Duodenal mucosa (tissue), 2 donors: ENCODE measurements at regions not wholly inside any gene's neighbourhood (a gene's known extent, or its start where the extent isn't known, plus 50 kb on each side); places are given as distances from the start of the nearest gene placed in this dataset.
"Not testable (repeated sequence)": the region's sequence is repeated elsewhere in the genome, so short reads cannot be mapped to it uniquely, and the experiment has no call there.

Experiments
- H3K27ac ChIP-seq: one replicate; pipeline ENCODE4 v1.7.0; 2013; ENCODE audit warnings: low read depth, low read length
- H3K27me3 ChIP-seq, 2 donors: one replicate each; pipeline ENCODE4 v1.7.0; 2013; ENCODE audit warnings: low read length in 2 of 2, control low read depth in 1 of 2; ENCODE audit not compliant: insufficient read depth in 2 of 2, control insufficient read depth in 1 of 2
- H3K36me3 ChIP-seq, 2 donors: one replicate each; pipeline ENCODE4 v1.7.0; 2013; ENCODE audit warnings: low read length in 2 of 2, control low read depth in 1 of 2; ENCODE audit not compliant: insufficient read depth in 2 of 2, control insufficient read depth in 1 of 2
- H3K4me1 ChIP-seq, 2 donors: one replicate each; pipeline ENCODE4 v1.7.0; 2013; ENCODE audit warnings: low read length in 2 of 2, control low read depth in 1 of 2; ENCODE audit not compliant: insufficient read depth in 2 of 2, control insufficient read depth in 1 of 2
- H3K4me3 ChIP-seq, 2 donors: one replicate each; pipeline ENCODE4 v1.7.0; 2013; ENCODE audit warnings: low read length in 2 of 2, low read depth in 1 of 2
- H3K9ac ChIP-seq, 2 donors: one replicate each; pipeline ENCODE4 v1.7.0; 2013; ENCODE audit warnings: low read length in 2 of 2, low read depth in 1 of 2
- H3K9me3 ChIP-seq, 2 donors: one replicate each; pipeline ENCODE4 v1.7.0; 2013; ENCODE audit warnings: low read length in 2 of 2, control low read depth in 1 of 2; ENCODE audit not compliant: control insufficient read depth in 1 of 2

GRCh38 chr10:18951072-18951823 lies 97.4 kb upstream of the MALRD1 start:
- H3K27ac ChIP-seq, H3K27me3 ChIP-seq, H3K36me3 ChIP-seq, H3K9ac ChIP-seq, H3K4me3 ChIP-seq, H3K4me1 ChIP-seq, H3K9me3 ChIP-seq: not testable (repeated sequence)

GRCh38 chr10:18955061-18955460 lies 93.5 kb upstream of the MALRD1 start:
- H3K36me3 ChIP-seq: no peaks in the 10 kb centered on the region
- H3K4me3 ChIP-seq: no peak overlapping the region
- no peaks in the 10 kb centered on the region for H3K9me3 ChIP-seq
- H3K9ac ChIP-seq: no peak overlapping the region
- no peak overlapping the region for H3K27ac ChIP-seq
- H3K27me3 ChIP-seq: no peaks in the 10 kb centered on the region
- no peaks in the 10 kb centered on the region for H3K4me1 ChIP-seq

DNA sequence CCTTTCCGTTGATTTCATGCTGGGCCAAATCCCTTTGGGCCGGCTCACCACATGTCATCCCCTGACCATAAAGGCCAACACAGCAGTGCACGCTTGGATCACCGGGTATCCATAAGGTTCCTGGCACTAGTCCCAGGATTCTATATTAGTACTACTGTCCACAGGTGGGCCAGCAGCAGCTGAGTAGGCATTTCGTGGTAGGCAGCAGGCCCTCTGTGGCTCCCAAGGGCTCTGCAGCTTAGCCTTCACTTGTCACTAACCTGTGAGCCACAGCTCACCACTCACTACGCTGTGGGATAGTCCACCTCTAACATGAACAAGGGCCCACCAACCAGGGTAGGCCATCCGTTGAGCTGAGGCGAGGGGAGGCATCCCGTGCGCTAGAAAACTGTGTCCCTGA lies 89.2 kb upstream of the MALRD1 start:
- H3K4me1 ChIP-seq: no peaks in the 10 kb centered on the region
- H3K27me3 ChIP-seq: no peaks in the 10 kb centered on the region
- no peak overlapping the region for H3K27ac ChIP-seq
- H3K36me3 ChIP-seq: no peaks in the 10 kb centered on the region
- no peak overlapping the region for H3K4me3 ChIP-seq
- peaks cover 0 to 4% of the 10 kb centered on the region in 2 donors for H3K9me3 ChIP-seq
- H3K9ac ChIP-seq: no peak overlapping the region

GRCh38 chr10:18960466-18961079 lies 88.0 kb upstream of the MALRD1 start:
- no peaks in the 10 kb centered on the region for H3K27me3 ChIP-seq
- no peak overlapping the region for H3K4me3 ChIP-seq
- H3K4me1 ChIP-seq: no peaks in the 10 kb centered on the region
- no peak overlapping the region for H3K9ac ChIP-seq
- H3K36me3 ChIP-seq: no peaks in the 10 kb centered on the region
- peaks cover 0 to 4% of the 10 kb centered on the region in 2 donors for H3K9me3 ChIP-seq
- no peak overlapping the region for H3K27ac ChIP-seq

DNA sequence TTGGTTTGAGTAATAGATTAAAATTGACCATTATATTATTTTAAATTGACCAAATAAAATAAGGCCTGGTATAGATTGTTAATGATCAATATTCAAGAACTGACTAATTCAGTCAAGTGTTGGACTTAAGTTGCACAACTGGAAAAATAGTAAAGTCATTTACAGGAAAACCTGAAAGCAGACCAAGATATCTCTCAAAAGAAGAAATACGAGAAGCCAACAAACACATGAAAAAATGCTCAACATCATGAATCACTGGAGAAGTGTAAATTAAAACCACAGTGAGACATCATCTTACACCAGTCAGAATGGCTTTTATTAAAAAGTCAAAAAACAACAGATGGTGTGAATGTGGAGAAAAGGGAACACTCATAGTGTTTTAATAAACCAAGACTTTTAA lies 80.4 kb upstream of the MALRD1 start:
- Histone ChIP-seq H3K27ac (no peak overlapping the region), H3K4me3 (no peak overlapping the region), H3K9me3 (peaks cover 0 to 3% of the 10 kb centered on the region in 2 donors), H3K27me3 (no peaks in the 10 kb centered on the region), H3K36me3 (no peaks in the 10 kb centered on the region), H3K9ac (no peak overlapping the region), H3K4me1 (peaks cover 0 to 12% of the 10 kb centered on the region in 2 donors)

GRCh38 chr10:18976696-18977251 lies 71.8 kb upstream of the MALRD1 start:
- Histone ChIP-seq H3K9ac (no peak overlapping the region), H3K27me3 (no peaks in the 10 kb centered on the region), H3K4me3 (peak overlapping the region in 1 of 2 donors; percentile 29), H3K27ac (no peak overlapping the region), H3K4me1 (peaks cover 5 to 20% of the 10 kb centered on the region in 2 donors), H3K9me3 (no peaks in the 10 kb centered on the region), H3K36me3 (no peaks in the 10 kb centered on the region)

DNA sequence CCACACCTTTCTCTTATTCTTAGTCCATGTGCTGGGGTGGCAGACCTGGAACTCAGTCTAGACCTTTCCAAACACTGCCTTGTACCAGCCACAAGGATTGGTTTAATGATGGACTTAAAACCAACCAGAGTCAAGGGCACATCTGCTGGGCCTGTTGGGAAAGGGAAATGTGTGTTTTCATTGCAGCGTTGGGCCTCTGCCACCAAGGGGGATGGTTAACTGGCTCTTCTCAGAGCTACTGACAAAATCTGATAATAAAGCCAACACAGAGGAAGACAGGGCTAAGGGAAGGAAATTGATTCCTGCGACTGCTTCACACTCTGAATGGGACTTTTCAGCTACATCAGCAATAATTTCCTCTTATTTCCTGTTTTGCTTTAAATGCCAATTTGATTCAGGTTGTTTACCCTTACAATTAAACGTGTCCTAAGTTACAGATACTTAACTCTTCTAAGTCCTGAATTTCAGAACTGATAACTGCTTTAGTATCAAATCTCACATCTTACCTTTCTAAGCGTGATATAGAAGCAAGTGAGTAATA lies 68.4 kb upstream of the MALRD1 start:
- Histone ChIP-seq H3K4me1 (peaks cover 9 to 20% of the 10 kb centered on the region in 2 donors), H3K4me3 (no peak overlapping the region), H3K9me3 (no peaks in the 10 kb centered on the region), H3K9ac (no peak overlapping the region), H3K27me3 (no peaks in the 10 kb centered on the region), H3K36me3 (no peaks in the 10 kb centered on the region), H3K27ac (no peak overlapping the region)

DNA sequence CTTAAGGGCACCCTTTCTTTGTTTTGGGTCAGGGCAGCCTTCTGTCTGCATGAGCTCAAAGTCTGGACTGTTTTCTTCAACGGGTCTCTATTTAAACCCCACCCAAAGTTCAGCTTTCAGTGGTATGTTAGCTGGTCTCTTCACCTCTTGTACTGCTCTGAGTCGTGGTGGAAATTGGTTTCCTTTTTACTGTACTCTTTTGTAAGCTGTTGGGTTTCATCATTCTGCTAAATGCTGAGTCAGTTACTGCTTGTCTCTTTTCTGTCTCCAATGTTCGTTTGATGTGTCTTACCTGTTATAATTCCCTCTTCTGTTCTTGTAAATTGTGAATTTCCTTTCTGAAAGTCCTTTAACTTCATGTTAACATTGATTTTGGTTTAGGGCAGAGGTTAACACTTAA lies 64.1 kb upstream of the MALRD1 start:
- peak overlapping the region in 1 of 2 donors; percentile 17 for H3K4me3 ChIP-seq
- peaks cover 0 to 4% of the 10 kb centered on the region in 2 donors for H3K4me1 ChIP-seq
- H3K27me3 ChIP-seq: no peaks in the 10 kb centered on the region
- H3K9me3 ChIP-seq: peaks cover 3 to 11% of the 10 kb centered on the region in 2 donors
- H3K27ac ChIP-seq: no peak overlapping the region
- no peaks in the 10 kb centered on the region for H3K36me3 ChIP-seq
- H3K9ac ChIP-seq: no peak overlapping the region

DNA sequence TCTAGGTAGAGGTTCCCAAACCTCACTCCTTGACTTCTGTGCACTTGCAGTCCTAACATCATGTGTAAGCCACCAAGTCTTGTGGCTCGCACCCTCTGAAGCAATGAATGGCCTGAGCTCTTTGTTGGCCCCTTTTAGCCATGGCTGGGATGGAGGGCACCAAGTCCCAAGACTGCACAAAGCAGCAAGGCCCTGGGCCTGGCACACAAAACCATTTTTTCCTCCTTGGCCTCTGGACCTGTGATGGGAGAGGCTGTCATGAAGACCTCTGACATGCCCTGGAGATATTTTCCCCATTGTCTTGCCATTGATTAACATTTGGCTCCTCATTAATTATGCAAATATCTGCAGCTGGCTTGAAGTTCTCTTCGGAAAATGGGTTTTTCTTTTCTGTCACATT lies 60.3 kb upstream of the MALRD1 start:
- Histone ChIP-seq H3K9ac (no peak overlapping the region), H3K4me3 (no peak overlapping the region), H3K4me1 (peaks cover 0 to 4% of the 10 kb centered on the region in 2 donors), H3K9me3 (peaks cover 3 to 11% of the 10 kb centered on the region in 2 donors), H3K36me3 (no peaks in the 10 kb centered on the region), H3K27me3 (no peaks in the 10 kb centered on the region), H3K27ac (no peak overlapping the region)
